ENCODE measurements at regions not wholly inside any gene's neighbourhood (a gene's known extent, or its start where the extent isn't known, plus 50 kb on each side); places are given as distances from the start of the nearest gene placed in this dataset.

GRCh38 chr16:9518051-9518450 lies 426.6 kb downstream of the HAPSTR1 start:
- DNase-seq (ENCODE audit: low spot score): no peak

GRCh38 chr16:9518581-9518980 lies 427.1 kb downstream of the HAPSTR1 start:
- DNase-seq (ENCODE audit: low spot score): no peak

- no peak for DNase-seq (ENCODE audit: low spot score)
These were observed 430.4 kb downstream of the HAPSTR1 start for GRCh38 chr16:9521749-9522370.

- DNase-seq (ENCODE audit: low spot score): no peak
These were observed 431.2 kb downstream of the HAPSTR1 start for GRCh38 chr16:9522614-9523013.

GRCh38 chr16:9523994-9524393 lies 432.6 kb downstream of the HAPSTR1 start:
- DNase-seq (ENCODE audit: low spot score): no peak

GRCh38 chr16:9525037-9525436 lies 433.6 kb downstream of the HAPSTR1 start:
- no peak for DNase-seq (ENCODE audit: low spot score)

- no peak for DNase-seq (ENCODE audit: low spot score)
These were observed 435.3 kb downstream of the HAPSTR1 start for GRCh38 chr16:9526791-9527190.

GRCh38 chr16:9527976-9528375 lies 436.5 kb downstream of the HAPSTR1 start:
- DNase-seq (ENCODE audit: low spot score): no peak

- no peak for DNase-seq (ENCODE audit: low spot score)
These were observed 437.2 kb downstream of the HAPSTR1 start for GRCh38 chr16:9528511-9529079.

- no peak for DNase-seq (ENCODE audit: low spot score)
These were observed 441.6 kb downstream of the HAPSTR1 start for GRCh38 chr16:9533042-9533441.

- no peak for DNase-seq (ENCODE audit: low spot score)
These were observed 443.3 kb downstream of the HAPSTR1 start for GRCh38 chr16:9534759-9535158.

GRCh38 chr16:9536905-9537304 lies 445.5 kb downstream of the HAPSTR1 start:
- no peak for DNase-seq (ENCODE audit: low spot score)

- DNase-seq (ENCODE audit: low spot score): no peak
These were observed 447.9 kb downstream of the HAPSTR1 start for GRCh38 chr16:9539346-9539745.

GRCh38 chr16:9541723-9542122 lies 450.3 kb downstream of the HAPSTR1 start:
- no peak for DNase-seq (ENCODE audit: low spot score)

- DNase-seq (ENCODE audit: low spot score): no peak
These were observed 450.8 kb downstream of the HAPSTR1 start for GRCh38 chr16:9542165-9542755.

GRCh38 chr16:9545522-9546437 lies 454.3 kb downstream of the HAPSTR1 start:
- DNase-seq (ENCODE audit: low spot score): no peak

- no peak for DNase-seq (ENCODE audit: low spot score)
These were observed 455.0 kb downstream of the HAPSTR1 start for GRCh38 chr16:9546438-9546786.

- no peak for DNase-seq (ENCODE audit: low spot score)
These were observed 458.0 kb downstream of the HAPSTR1 start for GRCh38 chr16:9549487-9549886.

- DNase-seq (ENCODE audit: low spot score): no peak
These were observed 463.6 kb downstream of the HAPSTR1 start for GRCh38 chr16:9555051-9555450.

GRCh38 chr16:9556949-9557665 lies 465.7 kb downstream of the HAPSTR1 start:
- DNase-seq (ENCODE audit: low spot score): no peak

- no peak for DNase-seq (ENCODE audit: low spot score)
These were observed 466.3 kb downstream of the HAPSTR1 start for GRCh38 chr16:9557713-9558112.

- DNase-seq (ENCODE audit: low spot score): no peak
These were observed 474.7 kb downstream of the HAPSTR1 start for GRCh38 chr16:9566099-9566498.
